ENCODE measurements at regions not wholly inside any gene's neighbourhood (a gene's known extent, or its start where the extent isn't known, plus 50 kb on each side); places are given as distances from the start of the nearest gene placed in this dataset.

DNA sequence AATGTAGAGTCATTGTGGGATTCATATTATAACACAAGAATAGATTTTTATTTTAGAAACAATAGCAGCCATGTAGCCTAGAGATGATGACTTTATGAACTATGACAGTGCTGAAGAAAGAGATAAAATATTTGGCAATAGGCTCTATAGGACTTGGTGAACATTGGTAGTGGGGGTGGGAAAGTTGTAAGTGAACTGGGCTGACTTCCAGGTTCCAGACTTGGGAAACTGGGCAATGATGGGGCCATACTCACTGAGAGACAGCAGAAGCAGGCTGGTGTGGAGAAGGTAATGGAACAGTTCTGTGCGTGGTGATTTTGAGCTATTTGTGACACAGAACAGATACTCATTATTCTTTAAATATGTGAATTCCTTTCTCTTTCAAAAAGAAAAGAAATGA lies 470.3 kb upstream of the HNRNPA3 start:
- no peak overlapping the region for H3K27ac Mint-ChIP-seq
- H3K4me3 Mint-ChIP-seq: no peak overlapping the region
- no peak for DNase-seq (ENCODE audit: extremely low spot score, unreplicated experiment)
- no peaks in the 10 kb centered on the region for H3K9me3 Mint-ChIP-seq
- no peaks in the 10 kb centered on the region for H3K27me3 Mint-ChIP-seq
- H3K4me1 Mint-ChIP-seq (ENCODE audit: unreplicated experiment): peaks cover 20% of the 10 kb centered on the region
- TF ChIP-seq CTCF (conservative IDR thresholded peaks at IDR 0.05): no peak
- H3K36me3 Mint-ChIP-seq: no peaks in the 10 kb centered on the region

- Mint-ChIP-seq H3K4me1 (ENCODE audit: unreplicated experiment) (peaks cover 30% of the 10 kb centered on the region), H3K27ac (peak overlapping the region; percentile 65), H3K27me3 (no peaks in the 10 kb centered on the region), H3K9me3 (no peaks in the 10 kb centered on the region), H3K36me3 (no peaks in the 10 kb centered on the region), H3K4me3 (peak overlapping the region; percentile 30)
- DNase-seq (ENCODE audit: extremely low spot score, unreplicated experiment): no peak
- no peak for TF ChIP-seq CTCF (conservative IDR thresholded peaks at IDR 0.05)
Measured at GRCh38 chr2:176743671-176744070, 468.9 kb upstream of the HNRNPA3 start.

DNA sequence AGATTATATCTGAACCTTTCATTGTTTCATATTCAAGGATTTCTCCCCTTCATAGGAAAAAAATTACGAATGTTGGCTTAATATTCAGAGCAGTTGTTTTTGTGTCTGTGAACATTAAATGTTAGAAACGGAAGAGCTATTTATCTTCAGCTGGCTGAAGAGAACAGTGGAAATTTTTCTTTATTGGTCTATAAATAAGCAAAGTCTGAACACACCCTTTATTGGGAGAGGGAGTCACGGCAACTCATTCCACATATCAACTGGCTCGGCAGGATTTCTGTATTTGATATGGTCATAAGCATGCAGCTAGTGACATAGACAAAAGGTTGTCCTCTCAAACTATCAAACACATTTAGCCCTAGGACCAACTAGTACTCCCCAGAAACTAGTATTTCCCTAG lies 468.4 kb upstream of the HNRNPA3 start:
- no peak for TF ChIP-seq CTCF (conservative IDR thresholded peaks at IDR 0.05)
- Mint-ChIP-seq H3K36me3 (no peaks in the 10 kb centered on the region), H3K9me3 (no peaks in the 10 kb centered on the region), H3K4me1 (ENCODE audit: unreplicated experiment) (peaks cover 31% of the 10 kb centered on the region), H3K27me3 (no peaks in the 10 kb centered on the region), H3K4me3 (peak overlapping the region; percentile 40), H3K27ac (peak overlapping the region; percentile 65)
- no peak for DNase-seq (ENCODE audit: extremely low spot score, unreplicated experiment)

GRCh38 chr2:176745543-176746200 lies 466.9 kb upstream of the HNRNPA3 start:
- Mint-ChIP-seq H3K27me3 (no peaks in the 10 kb centered on the region), H3K4me3 (peak overlapping the region; percentile 20), H3K9me3 (no peaks in the 10 kb centered on the region), H3K36me3 (no peaks in the 10 kb centered on the region), H3K27ac (peak overlapping the region; percentile 44), H3K4me1 (ENCODE audit: unreplicated experiment) (peaks cover 31% of the 10 kb centered on the region)
- TF ChIP-seq CTCF (conservative IDR thresholded peaks at IDR 0.05): no peak
- DNase-seq (ENCODE audit: extremely low spot score, unreplicated experiment): no peak

- no peaks in the 10 kb centered on the region for H3K9me3 Mint-ChIP-seq
- H3K4me3 Mint-ChIP-seq: no peak overlapping the region
- peaks cover 31% of the 10 kb centered on the region for H3K4me1 Mint-ChIP-seq (ENCODE audit: unreplicated experiment)
- TF ChIP-seq CTCF (conservative IDR thresholded peaks at IDR 0.05): no peak
- H3K36me3 Mint-ChIP-seq: no peaks in the 10 kb centered on the region
- no peaks in the 10 kb centered on the region for H3K27me3 Mint-ChIP-seq
- no peak overlapping the region for H3K27ac Mint-ChIP-seq
- DNase-seq (ENCODE audit: extremely low spot score, unreplicated experiment): no peak
Measured at GRCh38 chr2:176746411-176746810, 466.2 kb upstream of the HNRNPA3 start.

- Mint-ChIP-seq H3K36me3 (no peaks in the 10 kb centered on the region), H3K27me3 (no peaks in the 10 kb centered on the region), H3K27ac (no peak overlapping the region), H3K4me3 (no peak overlapping the region), H3K4me1 (ENCODE audit: unreplicated experiment) (peaks cover 31% of the 10 kb centered on the region), H3K9me3 (no peaks in the 10 kb centered on the region)
- no peak for TF ChIP-seq CTCF (conservative IDR thresholded peaks at IDR 0.05)
- no peak for DNase-seq (ENCODE audit: extremely low spot score, unreplicated experiment)
Measured at GRCh38 chr2:176747506-176747905, 465.1 kb upstream of the HNRNPA3 start.

Measured in type B pancreatic cell (in vitro differentiated cells).